H1 (cell line): ENCODE measurements at regions not wholly inside any gene's neighbourhood (a gene's known extent, or its start where the extent isn't known, plus 50 kb on each side); places are given as distances from the start of the nearest gene placed in this dataset.

Source experiments
- CTCF ChIA-PET: fragments of 300-600 bp; sonication (Branson Sonifier 250); formaldehyde crosslinking; loops from one replicate; lab custom pipeline; 2021; ENCODE audit not compliant: partially characterized antibody; lab: Charles Lee
- POLR2A ChIA-PET: fragments of 300-600 bp; sonication (Branson Sonifier 250); formaldehyde crosslinking; loops from one replicate; lab custom pipeline; 2021; ENCODE audit warnings: inconsistent platforms; ENCODE audit not compliant: partially characterized antibody; lab: Charles Lee
- DNase-seq, 2 experiments: peaks; one replicate each; pipeline versions ENCODE4 v3.0.0 to v3.0.0-alpha.2; 2010 to 2022; ENCODE audit warnings: low spot score in 2 of 2, low read depth in 1 of 2, mixed read lengths in 1 of 2
- FAIRE-seq: peaks from 2 replicates; lab custom pipeline; 2011; peaks lifted over from hg19 to GRCh38; lab: Jason Lieb, UNC
- H2AFZ ChIP-seq: 2 replicates; pipeline ENCODE4 v1.8.1; 2012; ENCODE audit warnings: low read length, inconsistent platforms
- H2AK5ac ChIP-seq: 2 replicates; pipeline ENCODE4 v1.6.1; 2013; ENCODE audit warnings: low read depth, low read length
- H2BK120ac ChIP-seq: replicated peaks from 2 replicates; pipeline ENCODE3; 2013; ENCODE audit warnings: low read depth, low read length, inconsistent platforms
- H2BK12ac ChIP-seq: 2 replicates; pipeline ENCODE4 v1.6.1; 2013; ENCODE audit warnings: low read depth, low read length
- H2BK15ac ChIP-seq: 2 replicates; pipeline ENCODE4 v1.6.1; 2013; ENCODE audit warnings: low read length
- H2BK20ac ChIP-seq: 2 replicates; pipeline ENCODE4 v1.6.1; 2013; ENCODE audit warnings: low read length
- H2BK5ac ChIP-seq: 2 replicates; pipeline ENCODE4 v1.6.1; 2013; ENCODE audit warnings: low read depth, low read length
- H3K14ac ChIP-seq: 2 replicates; pipeline ENCODE4 v1.6.1; 2013; ENCODE audit warnings: inconsistent platforms; ENCODE audit not compliant: insufficient read length
- H3K18ac ChIP-seq: 2 replicates; pipeline ENCODE4 v1.6.1; 2013; ENCODE audit warnings: low read length; ENCODE audit errors: extremely low read depth
- H3K23ac ChIP-seq: 2 replicates; pipeline ENCODE4 v1.6.1; 2013; ENCODE audit warnings: inconsistent platforms; ENCODE audit not compliant: insufficient read length
- H3K23me2 ChIP-seq: 2 replicates; pipeline ENCODE4 v1.6.1; 2013; ENCODE audit warnings: low read depth, low read length
- H3K27ac ChIP-seq: 2 replicates; pipeline ENCODE4 v1.6.1; 2011; ENCODE audit warnings: low read depth, low read length, inconsistent platforms
- H3K27me3 ChIP-seq, 4 experiments: replicated peaks in 1 of 4; 1 replicate in 1 of 4; 2 replicates in 3 of 4; pipeline versions ENCODE4 v1.6.1 to v1.8.1; 2011 to 2013; ENCODE audit warnings: low read length in 3 of 4, mild to moderate bottlenecking in 3 of 4, inconsistent platforms in 2 of 4, mixed read lengths in 2 of 4, moderate library complexity in 1 of 4; ENCODE audit not compliant: control insufficient read depth in 3 of 4, insufficient read depth in 3 of 4; ENCODE audit errors: extremely low read depth in 1 of 4
- H3K36me3 ChIP-seq, 4 experiments: 2 replicates each; pipeline versions ENCODE4 v1.6.1 to v1.8.1; 2011 to 2013; ENCODE audit warnings: mild to moderate bottlenecking in 4 of 4, low read length in 3 of 4, moderate library complexity in 2 of 4, control low read depth in 1 of 4, inconsistent platforms in 1 of 4; ENCODE audit not compliant: insufficient read depth in 4 of 4, control insufficient read depth in 2 of 4
- H3K4ac ChIP-seq: replicated peaks from 2 replicates; pipeline ENCODE3; 2013; ENCODE audit warnings: low read length, low read depth, mixed read lengths, inconsistent platforms; ENCODE audit not compliant: insufficient read length
- H3K4me1 ChIP-seq, 4 experiments: replicated peaks in 1 of 4; 1 replicate in 1 of 4; 2 replicates in 3 of 4; pipeline versions ENCODE4 v1.6.1 to v1.8.1; 2011 to 2013; ENCODE audit warnings: low read length in 3 of 4, inconsistent platforms in 2 of 4, mixed read lengths in 1 of 4; ENCODE audit not compliant: insufficient read depth in 4 of 4, control insufficient read depth in 3 of 4
- H3K4me2 ChIP-seq, 2 experiments: 2 replicates each; pipeline versions ENCODE4 v1.6.1 to v1.8.1; 2011 to 2013; ENCODE audit warnings: low read depth in 2 of 2, low read length in 2 of 2, control low read depth in 1 of 2, inconsistent platforms in 1 of 2, mild to moderate bottlenecking in 1 of 2; ENCODE audit not compliant: insufficient read depth in 1 of 2
- H3K4me3 ChIP-seq, 4 experiments: fragments of 200-600, 300-600 bp in 1 of 4; sonication (generic), shearing (Covaris generic), sonication (Bioruptor Twin) in 1 of 4; 2 replicates each; pipeline versions ENCODE4 v1.5.1 to v1.8.1; 2011 to 2016; ENCODE audit warnings: low read length in 4 of 4, low read depth in 3 of 4, control low read depth in 2 of 4, inconsistent platforms in 2 of 4, mild to moderate bottlenecking in 2 of 4, mixed read lengths in 1 of 4, moderate library complexity in 1 of 4; ENCODE audit not compliant: insufficient read depth in 2 of 4; ENCODE audit errors: extremely low read depth in 1 of 4
- H3K56ac ChIP-seq: replicated peaks from 2 replicates; pipeline ENCODE3; 2013; ENCODE audit warnings: low read depth, mild to moderate bottlenecking, mixed read lengths, low read length, inconsistent platforms; ENCODE audit not compliant: insufficient read length
- H3K79me1 ChIP-seq: 2 replicates; pipeline ENCODE4 v1.6.1; 2013; ENCODE audit warnings: low read depth, low read length, control low read depth
- H3K79me2 ChIP-seq, 2 experiments: 2 replicates each; pipeline versions ENCODE4 v1.6.1 to v1.8.1; 2012 to 2013; ENCODE audit warnings: low read length in 2 of 2, mild to moderate bottlenecking in 2 of 2, inconsistent platforms in 1 of 2; ENCODE audit not compliant: insufficient read depth in 2 of 2, control insufficient read depth in 1 of 2
- H3K9ac ChIP-seq, 4 experiments: replicated peaks in 1 of 4; 1 replicate in 1 of 4; 2 replicates in 3 of 4; pipeline versions ENCODE4 v1.6.1 to v1.8.1; 2011 to 2013; ENCODE audit warnings: low read depth in 3 of 4, low read length in 3 of 4, control low read depth in 2 of 4, mild to moderate bottlenecking in 2 of 4, moderate library complexity in 2 of 4, inconsistent platforms in 1 of 4; ENCODE audit errors: extremely low read depth in 1 of 4
- H3K9me3 ChIP-seq, 2 experiments: 2 replicates each; pipeline versions ENCODE4 v1.6.1 to v1.8.1; 2012 to 2013; ENCODE audit warnings: mild to moderate bottlenecking in 2 of 2, moderate library complexity in 2 of 2, control low read depth in 1 of 2, inconsistent platforms in 1 of 2, low read depth in 1 of 2, low read length in 1 of 2, mixed read lengths in 1 of 2; ENCODE audit not compliant: insufficient read depth in 2 of 2
- H4K20me1 ChIP-seq, 2 experiments: replicated peaks in 1 of 2; 2 replicates each; pipeline versions ENCODE3 to v1.8.1; 2011 to 2013; ENCODE audit warnings: inconsistent platforms in 2 of 2, low read length in 2 of 2, mild to moderate bottlenecking in 1 of 2; ENCODE audit not compliant: insufficient read depth in 2 of 2, control insufficient read depth in 1 of 2
- H4K5ac ChIP-seq: 2 replicates; pipeline ENCODE4 v1.6.1; 2013; ENCODE audit warnings: low read length, low read depth, mixed read lengths, inconsistent platforms; ENCODE audit not compliant: insufficient read length
- H4K8ac ChIP-seq: 2 replicates; pipeline ENCODE4 v1.8.0; 2013; ENCODE audit warnings: mild to moderate bottlenecking, moderate library complexity, low read length, inconsistent platforms; ENCODE audit not compliant: insufficient read depth; ENCODE audit errors: extremely low read depth
- H4K91ac ChIP-seq: replicated peaks from 2 replicates; pipeline ENCODE3; 2013; ENCODE audit warnings: low read length, mixed read lengths, inconsistent platforms; ENCODE audit not compliant: insufficient read length
- HDAC2 ChIP-seq, 2 experiments: fragments of 300-600 bp in 1 of 2; sonication (generic) in 1 of 2; IDR thresholded peaks; 2 replicates each; pipeline ENCODE4 v1.6.1; 2011 to 2012; ENCODE audit warnings: low read depth in 2 of 2, low read length in 2 of 2, mild to moderate bottlenecking in 2 of 2, moderate library complexity in 2 of 2, borderline replicate concordance in 1 of 2, inconsistent platforms in 1 of 2
- WGBS, 2 experiments: shearing (Covaris generic) in 1 of 2; methylation state at CpG; one replicate each; pipeline versions ENCODE4 v1.1.6 to v1.1.7; 2013 to 2015; ENCODE audit warnings: low lambda C conversion rate in 2 of 2, mixed read lengths in 2 of 2, inconsistent platforms in 1 of 2, low coverage in 1 of 2, missing lambda C conversion rate in 1 of 2; ENCODE audit not compliant: insufficient replicate concordance in 2 of 2, insufficient coverage in 1 of 2, insufficient read length in 1 of 2; ENCODE audit errors: extremely low coverage in 1 of 2, missing lambda C conversion rate in 1 of 2; 5-methylcytosine and 5-hydroxymethylcytosine counted together

- H3K79me1 ChIP-seq: no peaks in the 10 kb centered on the region
- H2BK120ac ChIP-seq: no peak overlapping the region
- no peaks in the 10 kb centered on the region for H3K79me2 ChIP-seq
- no peak overlapping the region for H3K14ac ChIP-seq
- H3K4me2 ChIP-seq: no peak overlapping the region
- H2AFZ ChIP-seq: no peak overlapping the region
- no peak overlapping the region for H3K4me3 ChIP-seq
- TF ChIP-seq HDAC2 (IDR thresholded peaks at IDR 0.05; ENCODE audit: borderline replicate concordance in 1 of 2, low read depth in 2 of 2, low read length in 2 of 2): no peak
- H3K23ac ChIP-seq: no peak overlapping the region
- CTCF ChIA-PET: interaction anchor here (1.3 kb wide), 1 partner anchor 13 kb away, joined by 3 read pairs; no protein-coding TSS in a partner anchor
- H2BK15ac ChIP-seq: no peak overlapping the region
- H4K8ac ChIP-seq: no peak overlapping the region
- no peak overlapping the region for H4K5ac ChIP-seq
- H3K4me1 ChIP-seq: no peaks in the 10 kb centered on the region
- H3K9me3 ChIP-seq: no peaks in the 10 kb centered on the region
- no peaks in the 10 kb centered on the region for H3K23me2 ChIP-seq
- no peak overlapping the region for H3K9ac ChIP-seq
- FAIRE-seq: no peak
- H4K91ac ChIP-seq: no peak overlapping the region
- no peak overlapping the region for H2AK5ac ChIP-seq
- H3K56ac ChIP-seq: no peak overlapping the region
- no peaks in the 10 kb centered on the region for H4K20me1 ChIP-seq
- no peaks in the 10 kb centered on the region for H3K36me3 ChIP-seq
- DNase-seq: no peak
- peak overlapping the region; percentile 14 for H3K4ac ChIP-seq
- H3K27me3 ChIP-seq: no peaks in the 10 kb centered on the region
- 83% methylated on average over 2 of the region's 2 CpGs; no CpG with 5 or more reads in 1 of the 2 experiments for WGBS, 2 experiments
- no peak overlapping the region for H3K27ac ChIP-seq
- no peak overlapping the region for H2BK12ac ChIP-seq
- no peak overlapping the region for H2BK5ac ChIP-seq
- no peak overlapping the region for H2BK20ac ChIP-seq
- POLR2A ChIA-PET: no interaction called here
- no peak overlapping the region for H3K18ac ChIP-seq
These were observed 221.4 kb upstream of the KLF4 start for GRCh38 chr9:107710953-107711352.
